GM18517 (cell line): ENCODE measurements at regions not wholly inside any gene's neighbourhood (a gene's known extent, or its start where the extent isn't known, plus 50 kb on each side); places are given as distances from the start of the nearest gene placed in this dataset.
"Not testable (repeated sequence)": the region's sequence is repeated elsewhere in the genome, so short reads cannot be mapped to it uniquely, and the experiment has no call there.

Source experiments
- ATAC-seq: cut with Tn5 transposase; IDR thresholded peaks from one replicate; pipeline ENCODE4 v1.9.1; 2021; ENCODE audit warnings: mild to moderate bottlenecking, moderate library complexity; ENCODE audit not compliant: unreplicated experiment

GRCh38 chr7:79965946-79966345 is 168.7 kb upstream of the GNAI1 start:
- no peak for ATAC-seq

GRCh38 chr7:79964463-79964862 is 170.2 kb upstream of the GNAI1 start:
- ATAC-seq = no peak

DNA sequence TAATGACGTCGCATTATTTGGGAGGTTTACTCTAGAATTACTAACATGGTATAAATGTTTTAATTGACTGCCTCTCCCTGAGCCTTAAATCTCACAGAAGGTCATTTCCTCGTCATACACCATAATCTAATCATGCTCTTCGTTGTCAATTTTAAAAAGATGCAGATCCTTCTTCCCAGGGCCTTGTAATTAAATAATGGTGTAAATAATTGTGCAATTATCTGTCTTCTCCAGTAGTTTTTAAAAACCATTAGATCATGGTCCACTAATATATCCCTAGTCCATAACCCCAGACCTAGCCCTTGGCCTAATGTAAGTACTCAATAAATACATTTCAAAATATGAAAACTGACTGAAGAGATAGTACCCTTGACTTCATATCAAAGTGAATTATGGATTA is 181.5 kb upstream of the GNAI1 start:
- ATAC-seq = no peak

GRCh38 chr7:79952399-79952798 is 182.2 kb upstream of the GNAI1 start:
- ATAC-seq = no peak

DNA sequence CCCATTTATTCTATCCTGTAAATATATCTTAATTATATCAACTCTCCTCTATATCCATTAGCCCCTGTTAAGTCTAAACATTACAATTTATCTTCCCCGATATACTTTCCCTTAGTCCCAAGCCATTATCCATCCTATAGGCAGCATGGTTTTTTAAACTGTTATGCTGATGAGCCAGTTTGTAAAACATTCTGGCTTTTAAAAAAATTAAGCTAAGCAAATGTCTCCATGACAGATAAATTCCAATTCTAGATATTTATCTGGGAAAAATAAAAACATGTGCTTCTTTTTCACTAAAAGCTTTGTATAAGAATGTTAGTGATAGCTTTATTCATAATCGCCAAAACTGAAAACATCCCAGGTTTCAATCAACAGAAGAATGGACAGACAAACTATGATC is 183.2 kb upstream of the GNAI1 start:
- no peak for ATAC-seq

DNA sequence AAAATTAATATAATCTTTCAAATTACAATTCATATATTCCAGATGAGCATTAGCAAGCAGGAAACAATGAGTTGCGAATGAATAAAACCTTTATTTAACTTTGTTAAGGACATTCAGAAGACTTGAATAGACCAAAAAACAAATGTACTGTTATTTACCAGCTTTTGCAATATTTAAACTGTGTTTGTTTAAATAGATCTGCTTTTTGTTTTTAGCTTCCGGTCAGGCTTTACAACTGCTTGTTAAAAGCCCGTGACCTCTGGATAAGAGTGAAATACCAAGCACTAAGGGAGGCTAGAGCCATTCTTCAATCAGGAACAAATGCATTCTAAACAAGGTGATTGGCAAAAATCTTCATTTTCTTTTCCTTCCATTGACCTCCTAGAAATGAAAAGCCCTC is 184.9 kb upstream of the GNAI1 start:
- ATAC-seq = no peak

DNA sequence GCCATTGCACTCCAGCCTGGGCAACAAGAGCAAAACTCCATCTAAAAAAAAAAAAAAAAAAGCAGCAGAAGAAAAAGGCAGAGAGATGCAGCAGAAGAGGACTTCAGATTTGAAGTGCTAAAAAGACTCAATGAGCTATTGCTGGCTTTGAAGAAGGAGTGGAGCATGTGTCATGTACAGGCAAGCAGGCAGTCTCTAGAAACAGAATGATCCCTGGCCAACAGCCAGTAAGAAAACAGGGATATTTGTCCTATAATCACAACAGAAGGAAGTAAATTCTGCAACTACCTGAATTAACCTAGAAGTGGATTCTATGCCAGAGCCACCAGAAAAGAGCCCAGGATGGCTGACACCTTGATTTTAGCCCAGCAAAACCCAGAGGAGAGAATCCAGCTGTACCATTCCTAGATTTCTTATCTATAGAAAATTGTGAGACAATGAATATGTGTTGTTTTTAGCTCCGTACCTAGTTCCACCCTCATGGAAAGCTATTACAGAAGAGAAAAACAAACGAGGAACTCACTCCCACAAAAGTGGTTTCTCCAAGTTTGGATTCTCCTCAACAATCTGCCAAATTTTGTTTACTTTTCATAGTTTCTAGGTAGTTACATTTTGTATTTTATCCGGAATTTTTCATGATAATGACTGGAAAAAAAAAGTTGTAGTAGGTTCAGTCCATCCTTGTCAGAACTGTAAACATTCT is 198.2 kb upstream of the GNAI1 start:
- no peak for ATAC-seq

GRCh38 chr7:79934727-79935126 is 199.9 kb upstream of the GNAI1 start:
- ATAC-seq = no peak

GRCh38 chr7:79933144-79933543 is 201.5 kb upstream of the GNAI1 start:
- ATAC-seq = no peak

GRCh38 chr7:79930604-79931003 is 204.0 kb upstream of the GNAI1 start:
- ATAC-seq = no peak

DNA sequence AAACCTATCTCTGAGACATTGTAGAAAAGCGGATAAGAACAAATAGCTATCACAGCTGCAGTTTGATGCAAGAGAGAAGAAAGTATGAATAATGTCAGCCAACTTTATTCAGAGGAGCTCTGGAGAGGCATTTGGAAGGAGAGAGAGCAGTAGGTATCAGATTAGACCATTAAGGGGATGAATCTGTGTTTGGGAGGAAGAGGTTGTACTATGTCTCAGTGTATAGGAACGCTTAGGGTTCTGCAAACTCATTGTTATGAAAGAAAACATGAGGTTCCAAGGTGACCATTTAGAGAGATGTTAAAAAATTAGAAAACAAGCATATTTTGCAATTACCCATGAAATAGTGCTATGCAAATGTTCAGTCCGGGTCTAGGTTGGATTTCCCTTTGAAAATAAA is 207.5 kb upstream of the GNAI1 start:
- ATAC-seq = no peak

- no peak for ATAC-seq
Observed at GRCh38 chr7:79923953-79924352, 210.7 kb upstream of the GNAI1 start.

- no peak for ATAC-seq
Observed at GRCh38 chr7:79922894-79923293, 211.7 kb upstream of the GNAI1 start.

DNA sequence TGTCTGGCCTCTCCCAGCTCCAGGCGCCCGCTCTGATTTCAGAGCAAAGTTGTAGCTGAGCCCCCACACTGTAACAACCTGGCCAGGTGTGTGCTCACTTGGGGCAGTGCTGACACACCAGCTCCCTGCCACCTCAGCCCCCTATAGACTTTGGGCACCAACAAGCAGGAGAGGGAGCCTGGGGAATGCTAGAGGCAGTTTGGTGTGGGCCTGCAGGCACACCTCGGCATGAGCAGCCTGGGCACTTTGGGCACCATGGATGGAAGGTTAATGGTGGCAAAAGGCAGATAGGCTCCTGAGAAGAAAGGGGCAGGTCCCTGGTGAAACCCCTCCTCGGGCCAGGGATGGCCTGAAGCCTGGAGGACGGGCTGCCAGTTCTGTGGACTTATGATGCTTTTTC is 212.7 kb upstream of the GNAI1 start:
- no peak for ATAC-seq

GRCh38 chr7:79918632-79919031 is 216.0 kb upstream of the GNAI1 start:
- not testable (repeated sequence) for ATAC-seq

DNA sequence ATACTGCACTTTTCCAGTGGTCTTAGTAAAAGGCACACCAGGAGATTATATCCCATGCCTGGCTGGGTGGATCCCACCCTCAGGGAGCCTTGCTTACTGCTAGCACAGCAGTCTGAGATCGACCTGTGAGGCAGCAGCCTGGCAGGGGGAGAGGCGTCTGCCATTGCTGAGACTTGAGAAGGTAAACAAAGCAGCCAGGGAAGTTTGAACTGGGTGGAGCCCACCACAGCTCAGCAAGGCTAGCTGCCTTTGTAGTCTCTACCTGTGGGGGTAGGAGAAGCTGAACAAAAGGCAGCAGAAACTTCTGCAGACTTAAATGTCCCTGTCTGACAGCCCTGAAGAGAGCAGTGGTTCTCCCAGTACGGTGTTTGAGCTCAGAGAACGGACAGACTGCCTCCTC is 219.3 kb upstream of the GNAI1 start:
- ATAC-seq = not testable (repeated sequence)

DNA sequence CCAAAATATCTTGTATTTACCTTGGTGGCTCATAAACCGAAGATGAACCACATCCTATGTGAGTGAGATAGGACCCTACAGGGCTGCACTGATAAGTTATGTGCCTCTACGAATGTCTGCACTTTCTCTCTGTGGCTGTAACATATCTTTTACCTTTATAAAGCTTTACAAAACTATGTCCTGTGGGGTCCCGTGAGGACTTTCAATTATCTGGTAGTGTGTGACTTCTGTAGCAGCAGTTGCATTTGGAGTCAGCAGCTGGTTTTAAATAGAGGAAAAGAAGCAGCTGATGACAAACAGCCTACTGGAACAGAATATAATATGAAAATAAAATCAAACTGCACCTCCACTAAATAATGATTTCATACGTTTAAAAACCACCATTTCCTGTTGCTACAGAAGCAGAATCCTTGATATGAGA is 222.4 kb upstream of the GNAI1 start:
- ATAC-seq = no peak

- ATAC-seq = no peak
Observed at GRCh38 chr7:79911420-79911819, 223.2 kb upstream of the GNAI1 start.

- ATAC-seq = no peak
Observed at GRCh38 chr7:79909176-79909575, 225.5 kb upstream of the GNAI1 start.

DNA sequence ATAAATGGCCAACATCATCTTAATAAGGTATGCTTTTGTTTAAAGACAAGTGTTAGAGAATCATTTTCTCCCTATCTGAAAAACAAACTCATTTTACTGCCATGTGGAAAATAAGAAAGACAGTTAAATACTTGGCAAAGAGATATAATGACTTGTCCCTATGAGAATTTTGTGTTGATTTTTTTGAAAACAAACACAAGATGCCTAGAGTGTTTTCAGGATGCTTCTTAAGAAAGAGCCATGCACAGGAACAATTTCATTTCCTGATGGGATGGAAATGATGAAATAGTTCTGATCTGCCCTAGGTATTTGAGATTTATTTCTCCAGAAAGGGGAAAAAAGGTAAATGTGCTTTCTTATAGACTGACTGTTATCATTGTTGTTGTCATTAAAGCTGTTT is 237.5 kb upstream of the GNAI1 start:
- ATAC-seq = no peak

GRCh38 chr7:79893991-79894390 is 240.6 kb upstream of the GNAI1 start:
- ATAC-seq = no peak

GRCh38 chr7:79882922-79883321 is 251.7 kb upstream of the GNAI1 start:
- ATAC-seq = no peak

GRCh38 chr7:79880312-79880711 is 254.3 kb upstream of the GNAI1 start:
- no peak for ATAC-seq
